Lung (tissue), 11 donors: ENCODE measurements at regions not wholly inside any gene's neighbourhood (a gene's known extent, or its start where the extent isn't known, plus 50 kb on each side); places are given as distances from the start of the nearest gene placed in this dataset.

Experiments used
- ATAC-seq: fragments of 200-7000 bp; cut with Tn5 transposase; one replicate; pipeline ENCODE4 v1.9.1; 2020; ENCODE audit warnings: moderate number of reproducible peaks; ENCODE audit not compliant: insufficient read depth, low FRiP score
- DNase-seq, 3 donors: peaks; one replicate each; pipeline ENCODE4 v3.0.0-alpha.2; 2013 to 2017
- H3K27ac ChIP-seq, 2 donors: one replicate each; pipeline ENCODE4 v1.5.1; 2013; ENCODE audit warnings: mild to moderate bottlenecking in 2 of 2, moderate library complexity in 2 of 2, control low read depth in 1 of 2, inconsistent platforms in 1 of 2, low read depth in 1 of 2, low read length in 1 of 2
- H3K27me3 ChIP-seq, 3 donors: one replicate each; pipeline ENCODE4 v1.5.1; 2013; ENCODE audit warnings: low read length in 2 of 3; ENCODE audit not compliant: control insufficient read depth in 3 of 3, insufficient read depth in 3 of 3
- H3K36me3 ChIP-seq, 4 donors: one replicate each; pipeline ENCODE4 v1.5.1; 2013; ENCODE audit warnings: low read length in 4 of 4, mild to moderate bottlenecking in 1 of 4, moderate library complexity in 1 of 4; ENCODE audit not compliant: control insufficient read depth in 4 of 4, insufficient read depth in 4 of 4
- H3K4me1 ChIP-seq, 5 donors: one replicate each; pipeline ENCODE4 v1.5.1; 2013; ENCODE audit warnings: low read length in 5 of 5, mild to moderate bottlenecking in 2 of 5, moderate library complexity in 1 of 5; ENCODE audit not compliant: control insufficient read depth in 5 of 5, insufficient read depth in 5 of 5
- H3K4me3 ChIP-seq: one replicate; pipeline ENCODE4 v1.5.1; 2013; ENCODE audit warnings: mild to moderate bottlenecking, control low read depth, moderate library complexity
- H3K9ac ChIP-seq, 2 donors: one replicate each; pipeline ENCODE4 v1.5.1; 2013; ENCODE audit warnings: low read length in 2 of 2, control low read depth in 1 of 2; ENCODE audit not compliant: insufficient read depth in 1 of 2
- H3K9me3 ChIP-seq, 4 donors: one replicate each; pipeline ENCODE4 v1.5.1; 2013; ENCODE audit warnings: low read length in 3 of 4, mild to moderate bottlenecking in 1 of 4, moderate library complexity in 1 of 4; ENCODE audit not compliant: control insufficient read depth in 4 of 4, insufficient read depth in 3 of 4
- CTCF ChIP-seq: IDR thresholded peaks from 2 replicates; pipeline ENCODE4 v1.5.1; 2012; ENCODE audit warnings: mild to moderate bottlenecking; ENCODE audit errors: control extremely low read depth, extremely low read depth
- WGBS, 2 donors: extraction: QIAGEN DNeasy Blood & Tissue Kit; methylation state at CpG; one replicate each; pipeline ENCODE4 v1.1.7; 2013; 5-methylcytosine and 5-hydroxymethylcytosine counted together
- donor health status: control.
- donor health status: control.
- donor health status: Bipolar disorder and iron deficiency.
- donor health status: healthy.
- donor health status: DM: yes; HTN: yes; CAD: no.

GRCh38 chr2:8531481-8531880 lies 150.4 kb upstream of the ID2 start:
- no peaks in the 10 kb centered on the region for H3K27me3 ChIP-seq
- H3K9ac ChIP-seq: no peak overlapping the region
- H3K4me1 ChIP-seq: peaks cover 0 to 35% (median 16%) of the 10 kb centered on the region in 5 donors
- 83 to 86% methylated on average over 1 of the region's 1 CpG for WGBS, 2 donors
- no peak for ATAC-seq
- no peak for TF ChIP-seq CTCF
- no peak for DNase-seq
- no peak overlapping the region for H3K4me3 ChIP-seq
- peaks cover 0 to 6% (median 3%) of the 10 kb centered on the region in 4 donors for H3K9me3 ChIP-seq
- no peaks in the 10 kb centered on the region for H3K36me3 ChIP-seq
- H3K27ac ChIP-seq: no peak overlapping the region

GRCh38 chr2:8532438-8532837 lies 149.4 kb upstream of the ID2 start:
- DNase-seq (peak in 2 of 3 donors; percentile 74 to 84), ATAC-seq (no peak)
- Histone ChIP-seq H3K36me3 (no peaks in the 10 kb centered on the region), H3K9ac (no peak overlapping the region), H3K4me3 (no peak overlapping the region), H3K27ac (no peak overlapping the region), H3K9me3 (peaks cover 0 to 6% (median 3%) of the 10 kb centered on the region in 4 donors), H3K27me3 (no peaks in the 10 kb centered on the region), H3K4me1 (peaks cover 0 to 42% (median 24%) of the 10 kb centered on the region in 5 donors)
- WGBS, 2 donors: 83 to 90% methylated on average over 5 of the region's 5 CpGs
- TF ChIP-seq CTCF: no peak

- DNase-seq (no peak), ATAC-seq (no peak)
- peaks cover 0 to 6% (median 3%) of the 10 kb centered on the region in 4 donors for H3K9me3 ChIP-seq
- WGBS, 2 donors: 90 to 95% methylated on average over 8 of the region's 8 CpGs
- no peak overlapping the region for H3K9ac ChIP-seq
- peaks cover 0 to 56% (median 28%) of the 10 kb centered on the region in 5 donors for H3K4me1 ChIP-seq
- H3K4me3 ChIP-seq: no peak overlapping the region
- H3K27ac ChIP-seq: no peak overlapping the region
- no peak for TF ChIP-seq CTCF
- no peaks in the 10 kb centered on the region for H3K27me3 ChIP-seq
- no peaks in the 10 kb centered on the region for H3K36me3 ChIP-seq
Measured at GRCh38 chr2:8533923-8534322, 147.9 kb upstream of the ID2 start.

GRCh38 chr2:8534386-8534728 lies 147.5 kb upstream of the ID2 start:
- Histone ChIP-seq H3K9me3 (peaks cover 0 to 6% (median 3%) of the 10 kb centered on the region in 4 donors), H3K36me3 (no peaks in the 10 kb centered on the region), H3K4me1 (peaks cover 0 to 61% (median 28%) of the 10 kb centered on the region in 5 donors), H3K27me3 (no peaks in the 10 kb centered on the region), H3K27ac (peak overlapping the region in 1 of 2 donors; percentile 23), H3K4me3 (no peak overlapping the region), H3K9ac (no peak overlapping the region)
- no peak for ATAC-seq
- no peak for TF ChIP-seq CTCF
- DNase-seq: no peak
- WGBS, 2 donors: 67 to 76% methylated on average over 12 of the region's 12 CpGs
